OCI-LY3 (cell line): ENCODE measurements at regions not wholly inside any gene's neighbourhood (a gene's known extent, or its start where the extent isn't known, plus 50 kb on each side); places are given as distances from the start of the nearest gene placed in this dataset.

Experiments used
- H2AFZ ChIP-seq: fragments of 200-600, 300-600 bp; shearing (Covaris generic); 2 replicates; pipeline ENCODE4 v1.6.0; 2014; ENCODE audit warnings: antibody characterized with exemption, low read depth, low read length
- H3K27ac ChIP-seq: fragments of 200-600, 300-600 bp; sonication (generic); 2 replicates; pipeline ENCODE4 v1.5.1; 2014; ENCODE audit warnings: mild to moderate bottlenecking, low read length, moderate library complexity, mixed read lengths
- H3K27me3 ChIP-seq: fragments of 200-600, 300-600 bp; sonication (generic); 2 replicates; pipeline ENCODE4 v1.6.1; 2014; ENCODE audit warnings: low read depth, low read length, mixed read lengths
- H3K36me3 ChIP-seq: fragments of 200-600, 300-600 bp; sonication (generic); replicated peaks from 2 replicates; pipeline ENCODE3; 2014; ENCODE audit warnings: low read depth, low read length, mixed read lengths
- H3K4me1 ChIP-seq: fragments of 300-600, 200-600 bp; sonication (generic); 2 replicates; pipeline ENCODE4 v1.6.1; 2014; ENCODE audit warnings: low read length, mixed read lengths
- H3K4me2 ChIP-seq: fragments of 200-600, 300-600 bp; sonication (generic); 2 replicates; pipeline ENCODE4 v1.6.1; 2014; ENCODE audit warnings: low read length, mixed read lengths
- H3K4me3 ChIP-seq: fragments of 300-600, 200-600 bp; sonication (generic); 2 replicates; pipeline ENCODE4 v1.5.1; 2014; ENCODE audit warnings: antibody characterized with exemption, mild to moderate bottlenecking, low read length, moderate library complexity
- H3K79me2 ChIP-seq: fragments of 300-600, 200-600 bp; shearing (Covaris generic); 2 replicates; pipeline ENCODE4 v1.6.1; 2014; ENCODE audit warnings: mild to moderate bottlenecking, low read length, mixed read lengths
- H3K9ac ChIP-seq: fragments of 300-600, 200-600 bp; shearing (Covaris generic); 2 replicates; pipeline ENCODE4 v1.6.0; 2014; ENCODE audit warnings: mild to moderate bottlenecking, low read length, moderate library complexity
- H3K9me3 ChIP-seq: fragments of 200-600, 300-600 bp; shearing (Covaris generic); 2 replicates; pipeline ENCODE4 v1.6.1; 2014; ENCODE audit warnings: low read length, mixed read lengths; ENCODE audit not compliant: insufficient read depth
- H4K20me1 ChIP-seq: fragments of 200-600, 300-600 bp; sonication (generic); 2 replicates; pipeline ENCODE4 v1.6.1; 2016; ENCODE audit warnings: low read length, mixed read lengths; ENCODE audit not compliant: insufficient read depth
- CTCF ChIP-seq: fragments of 200-600, 300-600 bp; sonication (generic); IDR thresholded peaks from 2 replicates; pipeline ENCODE4 v1.5.1; 2014; ENCODE audit warnings: antibody characterized with exemption, low read length, low read depth
- EZH2phosphoT487 ChIP-seq: fragments of 200-600 bp; shearing (Covaris generic); IDR thresholded peaks from 2 replicates; pipeline ENCODE4 v1.6.1; 2018; ENCODE audit warnings: antibody characterized with exemption, mixed run types, low read depth

GRCh38 chr14:61147831-61148549 is 133.1 kb downstream of the TMEM30B start:
- Histone ChIP-seq H3K4me2 (no peak overlapping the region), H3K36me3 (no peaks in the 10 kb centered on the region), H3K27me3 (no peaks in the 10 kb centered on the region), H3K9ac (no peak overlapping the region), H3K79me2 (no peaks in the 10 kb centered on the region), H3K9me3 (peaks cover 9% of the 10 kb centered on the region; the same call in 1 of the 2 replicates), H3K27ac (no peak overlapping the region), H4K20me1 (no peaks in the 10 kb centered on the region), H3K4me3 (no peak overlapping the region), H3K4me1 (no peaks in the 10 kb centered on the region), H2AFZ (no peak overlapping the region)
- TF ChIP-seq EZH2phosphoT487, result no peak
- no peak for TF ChIP-seq CTCF

- H3K79me2 ChIP-seq, result no peaks in the 10 kb centered on the region
- peaks cover 10% of the 10 kb centered on the region; the same call in 1 of the 2 replicates for H3K9me3 ChIP-seq
- H2AFZ ChIP-seq, result no peak overlapping the region
- H3K36me3 ChIP-seq, result no peaks in the 10 kb centered on the region
- no peak overlapping the region for H3K9ac ChIP-seq
- no peaks in the 10 kb centered on the region for H4K20me1 ChIP-seq
- no peaks in the 10 kb centered on the region for H3K4me1 ChIP-seq
- no peaks in the 10 kb centered on the region for H3K27me3 ChIP-seq
- H3K4me2 ChIP-seq, result no peak overlapping the region
- TF ChIP-seq CTCF (no peak), EZH2phosphoT487 (no peak)
- no peak overlapping the region for H3K27ac ChIP-seq
- H3K4me3 ChIP-seq, result no peak overlapping the region
Measured at GRCh38 chr14:61147381-61147821, 133.7 kb downstream of the TMEM30B start.

- H3K79me2 ChIP-seq, result no peaks in the 10 kb centered on the region
- H3K4me1 ChIP-seq, result no peaks in the 10 kb centered on the region
- H3K27ac ChIP-seq, result no peak overlapping the region
- no peaks in the 10 kb centered on the region for H3K36me3 ChIP-seq
- no peaks in the 10 kb centered on the region for H3K27me3 ChIP-seq
- TF ChIP-seq CTCF (no peak), EZH2phosphoT487 (no peak)
- no peak overlapping the region for H3K9ac ChIP-seq
- H3K9me3 ChIP-seq, result peaks cover 10% of the 10 kb centered on the region; the same call in 1 of the 2 replicates
- no peak overlapping the region for H2AFZ ChIP-seq
- no peak overlapping the region for H3K4me2 ChIP-seq
- H3K4me3 ChIP-seq, result no peak overlapping the region
- no peaks in the 10 kb centered on the region for H4K20me1 ChIP-seq
Measured at GRCh38 chr14:61146899-61147298, 134.2 kb downstream of the TMEM30B start.

- TF ChIP-seq CTCF (no peak), EZH2phosphoT487 (no peak)
- no peak overlapping the region for H3K4me3 ChIP-seq
- no peaks in the 10 kb centered on the region for H4K20me1 ChIP-seq
- H3K9me3 ChIP-seq, result peaks cover 10% of the 10 kb centered on the region; the same call in 1 of the 2 replicates
- no peak overlapping the region for H3K27ac ChIP-seq
- no peaks in the 10 kb centered on the region for H3K4me1 ChIP-seq
- no peak overlapping the region for H2AFZ ChIP-seq
- H3K27me3 ChIP-seq, result no peaks in the 10 kb centered on the region
- H3K4me2 ChIP-seq, result no peak overlapping the region
- H3K36me3 ChIP-seq, result no peaks in the 10 kb centered on the region
- H3K79me2 ChIP-seq, result no peaks in the 10 kb centered on the region
- no peak overlapping the region for H3K9ac ChIP-seq
Measured at GRCh38 chr14:61145903-61146481, 135.1 kb downstream of the TMEM30B start.
